Adrenal gland (tissue), 5 donors: ENCODE measurements at regions not wholly inside any gene's neighbourhood (a gene's known extent, or its start where the extent isn't known, plus 50 kb on each side); places are given as distances from the start of the nearest gene placed in this dataset.

Experiments
- POLR2A ChIP-seq, 2 donors: fragments of 450-650 bp; IDR thresholded peaks; one replicate each; pipeline ENCODE4 v1.6.1; 2017; ENCODE audit warnings: antibody characterized with exemption in 2 of 2, mild to moderate bottlenecking in 2 of 2, moderate library complexity in 1 of 2
- TF ChIP-seq, protein P1 (sequence below), 6 experiments: fragments of 450-650 bp in 4 of 6; fragments of 200-600 bp in 2 of 6; sonication (generic) in 1 of 6; IDR thresholded peaks; 1 replicate in 5 of 6; 2 replicates in 1 of 6; pipeline versions ENCODE4 v1.5.1 to v1.8.0; 2016 to 2021; ENCODE audit warnings: antibody characterized with exemption in 6 of 6, mild to moderate bottlenecking in 2 of 6, moderate library complexity in 1 of 6
- donor health status: DM: no; HTN: no; CAD: no.

DNA sequence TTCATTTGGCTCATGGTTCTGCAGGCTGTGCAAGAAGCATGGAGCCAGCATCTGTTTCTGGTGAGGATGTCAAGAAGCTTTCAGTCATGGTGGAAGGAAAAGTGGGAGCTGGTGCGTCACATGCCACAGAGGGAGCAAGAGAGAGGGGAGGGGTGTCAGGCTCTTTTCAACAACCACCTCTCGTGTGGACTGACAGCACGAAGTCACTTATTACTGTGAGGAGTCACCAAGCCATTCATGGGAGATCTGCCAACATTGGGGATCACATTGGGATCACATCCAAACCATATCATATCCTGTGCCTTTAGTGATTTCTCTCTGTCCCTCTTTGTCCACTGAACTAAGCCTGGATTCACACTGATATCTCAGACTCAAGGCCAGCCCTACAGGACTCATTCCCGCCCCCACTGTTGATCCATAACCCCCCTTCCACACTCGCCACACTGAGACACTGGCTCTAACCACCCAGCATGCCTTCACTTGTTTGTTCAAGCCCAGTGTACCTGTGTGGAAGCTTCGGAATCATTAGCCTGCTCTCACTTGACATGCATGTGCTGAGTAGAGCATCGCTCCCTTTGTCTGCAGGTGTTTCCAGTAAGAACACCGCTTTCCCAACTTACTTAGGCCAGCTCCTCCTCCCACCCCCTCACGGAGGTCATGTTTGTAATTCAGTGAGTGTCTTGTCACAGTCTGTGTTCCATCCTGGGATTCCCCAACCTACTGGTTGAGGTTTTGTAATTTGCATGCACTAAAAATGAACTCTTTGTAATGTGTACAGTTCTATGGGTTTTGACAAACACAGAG lies 132.2 kb downstream of the KLF13 start:
- TF ChIP-seq, protein P1, sequence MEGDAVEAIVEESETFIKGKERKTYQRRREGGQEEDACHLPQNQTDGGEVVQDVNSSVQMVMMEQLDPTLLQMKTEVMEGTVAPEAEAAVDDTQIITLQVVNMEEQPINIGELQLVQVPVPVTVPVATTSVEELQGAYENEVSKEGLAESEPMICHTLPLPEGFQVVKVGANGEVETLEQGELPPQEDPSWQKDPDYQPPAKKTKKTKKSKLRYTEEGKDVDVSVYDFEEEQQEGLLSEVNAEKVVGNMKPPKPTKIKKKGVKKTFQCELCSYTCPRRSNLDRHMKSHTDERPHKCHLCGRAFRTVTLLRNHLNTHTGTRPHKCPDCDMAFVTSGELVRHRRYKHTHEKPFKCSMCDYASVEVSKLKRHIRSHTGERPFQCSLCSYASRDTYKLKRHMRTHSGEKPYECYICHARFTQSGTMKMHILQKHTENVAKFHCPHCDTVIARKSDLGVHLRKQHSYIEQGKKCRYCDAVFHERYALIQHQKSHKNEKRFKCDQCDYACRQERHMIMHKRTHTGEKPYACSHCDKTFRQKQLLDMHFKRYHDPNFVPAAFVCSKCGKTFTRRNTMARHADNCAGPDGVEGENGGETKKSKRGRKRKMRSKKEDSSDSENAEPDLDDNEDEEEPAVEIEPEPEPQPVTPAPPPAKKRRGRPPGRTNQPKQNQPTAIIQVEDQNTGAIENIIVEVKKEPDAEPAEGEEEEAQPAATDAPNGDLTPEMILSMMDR (IDR thresholded peaks at IDR 0.05), result no peak
- no peak for TF ChIP-seq POLR2A (IDR thresholded peaks at IDR 0.05)
